GM18520 (cell line): ENCODE measurements at regions not wholly inside any gene's neighbourhood (a gene's known extent, or its start where the extent isn't known, plus 50 kb on each side); places are given as distances from the start of the nearest gene placed in this dataset.

ENCODE experiments used
- ATAC-seq: cut with Tn5 transposase; IDR thresholded peaks from one replicate; pipeline ENCODE4 v1.9.1; 2021; ENCODE audit not compliant: unreplicated experiment

DNA sequence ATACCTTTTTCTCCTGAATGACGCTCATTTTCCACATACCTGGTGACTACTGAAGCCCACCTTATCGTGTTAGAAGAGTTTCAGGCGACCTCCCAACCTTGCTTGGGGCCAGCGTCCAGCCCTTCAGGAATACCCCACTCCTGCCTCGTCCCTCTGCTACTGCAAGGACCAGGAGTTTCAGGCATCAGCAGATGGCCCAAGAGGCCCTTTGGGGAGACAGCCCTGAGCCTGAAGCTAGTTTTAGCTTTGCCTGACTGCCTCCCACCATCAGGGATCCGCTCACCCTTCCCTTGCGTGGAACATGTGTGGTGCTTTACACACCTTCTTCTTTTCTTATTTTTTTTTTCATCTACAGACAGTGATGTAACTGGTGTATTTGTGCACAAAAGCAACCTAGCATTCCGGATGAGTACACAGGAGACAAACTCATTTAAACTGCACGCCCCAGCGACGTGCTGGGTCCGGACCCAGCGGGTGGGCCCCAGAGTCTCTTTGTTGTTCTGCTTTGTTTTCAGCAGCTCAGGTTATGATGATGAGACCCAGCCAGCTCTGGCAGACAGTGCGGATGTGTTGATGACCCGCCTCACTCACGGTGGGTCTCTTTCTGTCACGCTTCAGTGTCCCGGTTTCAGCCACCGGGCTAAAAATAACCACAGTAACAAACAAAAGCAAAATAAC is 242.4 kb downstream of the C16orf95 start:
- ATAC-seq: no peak

DNA sequence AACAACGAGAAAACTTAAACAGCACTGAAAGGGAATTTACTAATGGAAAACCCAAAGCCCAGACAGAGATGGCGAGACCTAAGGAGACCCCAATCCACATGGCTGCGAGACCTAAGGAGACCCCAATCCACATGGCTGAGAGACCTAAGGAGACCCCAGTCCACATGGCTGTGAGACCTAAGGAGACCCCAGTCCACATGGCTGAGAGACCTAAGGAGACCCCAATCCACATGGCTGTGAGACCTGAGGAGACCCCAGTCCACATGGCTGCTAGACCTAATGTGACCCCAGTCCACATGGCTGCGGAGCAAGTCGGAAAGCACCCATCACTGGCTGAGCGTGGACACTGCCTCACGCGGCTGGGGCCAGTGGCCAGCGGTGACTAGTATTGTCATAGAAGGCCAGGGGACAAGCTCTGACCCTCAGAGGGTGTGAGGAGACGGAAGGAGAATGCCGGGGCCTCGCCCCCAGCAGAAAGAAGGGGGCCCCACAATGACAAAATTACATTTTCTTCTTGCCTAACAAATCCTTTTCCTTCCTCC is 241.8 kb downstream of the C16orf95 start:
- ATAC-seq: no peak

DNA sequence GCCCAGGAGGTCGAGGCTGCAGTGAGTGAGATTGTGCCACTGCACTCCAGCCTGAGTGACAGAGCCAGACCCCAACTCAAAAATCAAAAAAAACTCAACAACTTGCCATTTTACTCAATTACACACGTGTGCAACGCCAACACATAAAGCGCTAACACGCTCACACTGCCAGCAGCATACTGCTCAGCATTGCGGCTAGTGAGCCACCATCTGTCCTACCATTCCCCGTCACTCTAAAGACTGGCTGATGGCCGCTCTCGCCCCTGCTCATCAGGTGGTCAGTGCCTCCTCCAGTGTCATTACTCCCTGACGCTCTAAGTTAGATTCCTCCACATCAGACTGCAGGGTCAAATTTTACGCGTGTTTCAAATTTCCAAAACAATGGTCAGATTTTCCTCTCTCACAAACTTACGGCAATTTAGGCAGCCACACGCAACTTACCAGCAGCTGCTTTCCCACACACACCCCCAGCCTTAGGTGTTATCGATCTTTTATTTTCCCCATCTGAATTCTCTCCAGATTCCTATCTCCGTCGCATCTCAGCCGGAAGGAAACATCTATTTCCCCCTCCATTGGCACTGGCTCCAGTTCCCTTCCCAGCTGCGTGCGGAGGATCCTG is 240.8 kb downstream of the C16orf95 start:
- no peak for ATAC-seq

DNA sequence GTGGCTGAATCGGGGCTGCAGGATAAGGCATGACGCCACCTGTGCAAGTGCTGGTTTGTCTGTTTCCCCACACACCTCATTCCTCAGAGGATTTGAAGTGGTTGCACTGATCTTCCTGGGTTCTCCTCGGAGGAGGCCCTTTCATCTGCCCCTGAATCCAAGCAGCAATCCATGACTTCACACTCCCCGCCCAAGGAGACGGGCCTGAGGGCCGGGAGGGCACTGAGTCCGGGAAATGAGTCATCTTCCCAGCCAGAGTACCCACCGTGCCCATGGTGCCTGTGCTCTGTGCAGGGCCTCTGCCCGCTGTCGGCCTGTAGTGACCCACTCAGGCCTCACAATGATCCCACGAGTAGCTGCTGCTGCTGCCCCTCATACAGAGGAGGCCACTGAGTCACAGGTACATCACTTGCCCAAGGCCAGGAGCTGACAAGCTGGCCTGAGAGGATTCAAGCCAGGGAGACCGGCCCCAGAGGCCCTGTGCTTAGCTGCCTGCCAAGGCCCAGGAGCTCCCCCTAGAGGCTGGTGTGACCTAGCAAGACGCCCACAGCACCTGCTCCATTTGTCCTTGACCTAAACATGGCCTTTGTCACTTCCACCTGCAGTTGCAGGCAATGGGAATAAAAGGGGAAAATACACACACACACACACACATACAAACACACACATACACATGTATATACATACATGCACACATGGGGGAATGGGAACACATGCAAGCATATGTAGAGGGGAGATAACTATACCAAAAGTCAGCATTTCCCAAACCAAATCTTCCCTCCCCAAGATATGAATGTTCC is 240.0 kb downstream of the C16orf95 start:
- no peak for ATAC-seq

DNA sequence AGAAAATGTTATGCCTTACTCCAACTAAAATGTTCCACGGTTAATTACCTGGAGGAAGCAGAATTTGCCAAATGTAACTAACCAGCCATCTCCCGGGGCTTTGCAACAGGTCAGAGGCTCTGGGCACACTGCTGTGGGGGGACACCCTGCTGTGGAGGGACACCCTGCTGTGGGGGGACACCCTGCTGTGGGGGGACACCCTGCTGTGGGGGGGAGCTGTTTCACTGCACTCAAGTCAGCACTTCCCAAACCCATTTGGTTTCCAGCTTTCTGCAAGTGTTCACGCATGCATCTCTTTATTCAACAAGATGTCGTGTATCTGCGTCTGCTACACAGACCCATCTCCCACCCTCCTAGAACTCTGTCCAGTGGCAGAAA is 239.5 kb downstream of the C16orf95 start:
- ATAC-seq: no peak

DNA sequence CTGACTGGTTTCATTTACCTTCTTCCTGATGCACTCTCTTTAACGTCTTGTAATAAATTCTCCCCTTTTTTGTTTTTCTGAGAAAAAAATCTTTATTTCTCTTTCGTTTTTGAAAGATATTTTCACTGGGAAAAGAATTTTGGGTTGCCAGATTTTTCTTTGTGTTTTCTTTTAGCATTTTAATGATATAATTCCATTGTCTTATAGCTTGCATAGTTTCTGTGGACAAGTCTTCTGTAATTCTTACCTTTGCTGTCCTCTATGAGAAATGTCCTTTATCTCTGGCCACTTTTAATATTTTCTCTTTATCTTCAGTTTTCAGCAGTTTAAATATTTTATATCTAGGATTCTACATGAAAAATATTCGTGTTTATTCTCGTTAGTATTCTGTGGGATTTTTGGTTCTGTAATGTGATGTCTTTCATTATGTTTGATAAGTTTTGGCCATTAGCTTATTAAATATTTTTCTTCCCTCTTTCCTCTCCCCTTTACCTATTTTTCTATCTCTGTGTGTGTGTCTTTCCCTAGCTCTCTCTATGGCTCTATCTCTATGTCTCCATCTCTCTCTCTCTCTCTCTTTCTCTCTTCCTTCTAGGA is 236.5 kb downstream of the C16orf95 start:
- ATAC-seq: no peak

DNA sequence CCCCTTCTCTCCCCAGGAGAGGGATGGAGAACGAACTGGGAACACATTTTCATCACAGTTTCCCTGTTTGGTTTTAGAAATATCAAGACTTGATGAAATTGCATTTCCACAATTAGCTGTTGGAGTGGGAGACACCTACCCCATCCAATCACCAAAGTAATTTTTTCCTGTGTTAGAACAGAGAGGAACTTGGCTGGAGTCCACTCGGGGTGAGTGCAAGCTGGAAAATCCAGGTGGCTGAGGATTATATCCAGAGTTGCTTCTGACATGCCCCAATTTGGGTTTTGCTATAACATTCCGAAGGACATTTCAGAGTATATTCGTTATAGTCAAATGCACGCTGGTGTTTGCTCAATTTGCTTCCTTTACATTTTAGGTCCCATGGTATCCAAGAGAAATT is 231.8 kb downstream of the C16orf95 start:
- ATAC-seq: no peak

DNA sequence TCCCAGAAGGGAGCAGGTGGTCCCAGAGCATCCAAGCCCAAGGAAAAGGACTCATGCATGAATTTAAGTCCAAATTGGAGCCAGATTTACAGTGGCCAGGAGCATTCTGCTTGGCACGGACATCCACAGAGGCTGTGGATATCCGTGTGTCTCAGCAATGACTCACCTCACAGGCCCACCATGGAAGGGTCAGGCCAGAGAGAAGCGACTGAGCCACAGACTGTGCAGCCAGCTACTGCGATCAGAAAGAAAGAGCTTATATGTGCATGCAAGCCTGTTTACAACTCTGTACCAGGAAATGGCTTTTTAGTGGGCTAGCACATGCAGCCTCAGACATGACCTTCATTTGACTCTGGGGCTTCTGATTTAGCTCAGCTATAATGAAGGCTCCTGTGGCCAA is 231.0 kb downstream of the C16orf95 start:
- ATAC-seq: no peak

DNA sequence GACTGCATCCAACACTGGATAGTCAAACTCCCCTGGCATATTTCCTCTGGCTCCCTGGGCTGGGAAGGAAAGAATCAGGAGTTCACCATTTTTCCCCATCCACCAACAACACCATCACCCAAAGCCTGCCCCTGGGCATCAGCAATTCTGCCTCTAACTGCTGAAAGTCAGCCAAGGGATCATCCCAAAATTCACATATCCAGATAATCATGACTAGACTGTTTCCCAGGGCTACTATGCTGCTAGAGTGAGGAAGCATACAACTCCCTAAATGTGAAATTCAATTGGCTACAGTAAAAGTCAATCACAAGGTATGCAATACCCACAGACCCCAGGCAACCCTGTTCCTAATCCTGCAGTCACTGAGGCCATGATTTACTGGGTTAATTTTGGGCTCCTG is 230.6 kb downstream of the C16orf95 start:
- no peak for ATAC-seq

DNA sequence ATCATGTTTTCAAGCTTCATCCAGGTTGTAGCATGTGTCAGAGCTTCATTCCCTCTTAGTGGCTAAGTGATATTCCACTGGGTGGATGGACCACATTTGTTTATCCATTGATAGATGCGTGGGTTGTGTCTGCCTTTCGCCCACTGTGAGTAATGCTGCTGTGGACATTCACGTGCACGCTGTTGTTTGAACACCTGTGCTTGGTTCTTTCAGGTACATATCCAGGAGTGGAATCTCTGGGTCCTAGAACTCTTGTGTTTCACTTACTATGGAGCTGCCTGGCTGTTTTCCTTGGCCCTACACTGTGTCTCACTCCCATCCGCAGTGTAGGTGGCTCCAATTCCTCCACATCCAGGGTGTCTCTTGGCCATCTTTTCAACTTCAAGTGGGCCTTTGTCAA is 224.2 kb downstream of the C16orf95 start:
- no peak for ATAC-seq

DNA sequence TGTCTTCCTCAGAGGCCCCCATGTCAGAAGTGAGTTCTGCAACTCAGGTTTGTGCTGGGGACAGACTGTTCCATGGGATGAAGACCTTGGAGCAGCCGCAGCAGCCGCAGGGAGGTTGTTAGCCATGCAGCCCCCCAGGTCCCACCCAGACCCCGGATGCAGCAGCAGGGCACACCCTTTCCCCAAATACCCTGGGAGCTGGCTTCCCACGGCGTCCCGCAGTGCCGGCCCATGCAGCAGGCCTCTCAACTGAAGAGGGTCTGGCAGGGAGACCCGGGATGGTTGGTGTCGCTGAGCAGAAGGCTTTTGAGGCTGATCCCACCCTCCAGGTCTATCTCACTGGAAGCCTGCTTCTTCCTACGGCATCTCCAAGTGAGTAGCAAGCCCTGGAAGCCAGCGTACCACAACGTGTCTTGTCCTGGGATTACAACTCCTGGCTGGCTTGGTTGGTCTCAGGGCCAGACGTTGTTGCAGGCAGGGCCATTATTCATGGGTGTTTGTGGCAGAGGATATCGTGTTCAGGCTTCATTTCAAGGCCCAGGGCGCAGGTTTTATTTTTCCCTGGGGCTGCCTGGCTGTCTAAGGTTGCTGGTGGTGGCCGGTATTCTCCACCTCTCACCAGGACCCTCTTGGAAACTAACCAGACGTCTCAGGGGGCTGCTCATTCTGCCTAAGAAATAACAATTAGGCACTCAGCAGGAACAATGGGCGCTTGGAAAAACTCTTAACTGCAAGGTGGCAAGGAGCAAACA is 223.2 kb downstream of the C16orf95 start:
- ATAC-seq: no peak

DNA sequence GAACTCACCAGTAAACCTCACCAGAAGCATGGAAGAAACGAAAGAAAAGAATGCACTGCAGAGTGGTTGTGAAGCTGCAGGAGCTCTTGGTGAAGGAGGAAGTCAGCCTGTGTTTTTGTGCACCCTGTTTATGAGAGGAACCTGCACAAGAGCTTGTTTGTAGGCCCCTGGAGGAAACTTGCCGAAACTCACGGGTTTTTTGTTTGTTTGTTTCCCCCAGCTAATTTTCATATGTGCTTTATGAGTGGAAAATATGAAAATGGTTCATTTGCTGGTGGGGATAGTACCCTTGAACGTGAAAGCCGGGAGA is 222.7 kb downstream of the C16orf95 start:
- no peak for ATAC-seq

DNA sequence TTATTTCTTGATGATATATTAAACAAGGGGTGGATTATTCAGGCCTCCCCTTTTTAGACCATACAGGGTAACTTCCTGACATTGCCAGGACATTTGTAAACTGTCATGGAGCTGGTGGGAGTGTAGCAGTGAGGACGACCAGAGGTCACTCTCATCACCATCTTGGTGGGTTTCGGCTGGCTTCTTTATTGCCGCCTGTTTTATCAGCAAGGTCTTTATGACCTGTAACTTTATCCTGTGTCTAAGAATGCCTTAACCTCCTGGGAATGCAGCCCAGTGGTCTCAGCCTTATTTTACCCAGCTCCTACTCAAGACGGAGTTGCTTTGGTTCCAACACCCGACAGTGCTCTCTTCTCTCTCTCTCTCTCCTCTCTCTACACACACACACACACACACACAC is 221.9 kb downstream of the C16orf95 start:
- ATAC-seq: no peak

DNA sequence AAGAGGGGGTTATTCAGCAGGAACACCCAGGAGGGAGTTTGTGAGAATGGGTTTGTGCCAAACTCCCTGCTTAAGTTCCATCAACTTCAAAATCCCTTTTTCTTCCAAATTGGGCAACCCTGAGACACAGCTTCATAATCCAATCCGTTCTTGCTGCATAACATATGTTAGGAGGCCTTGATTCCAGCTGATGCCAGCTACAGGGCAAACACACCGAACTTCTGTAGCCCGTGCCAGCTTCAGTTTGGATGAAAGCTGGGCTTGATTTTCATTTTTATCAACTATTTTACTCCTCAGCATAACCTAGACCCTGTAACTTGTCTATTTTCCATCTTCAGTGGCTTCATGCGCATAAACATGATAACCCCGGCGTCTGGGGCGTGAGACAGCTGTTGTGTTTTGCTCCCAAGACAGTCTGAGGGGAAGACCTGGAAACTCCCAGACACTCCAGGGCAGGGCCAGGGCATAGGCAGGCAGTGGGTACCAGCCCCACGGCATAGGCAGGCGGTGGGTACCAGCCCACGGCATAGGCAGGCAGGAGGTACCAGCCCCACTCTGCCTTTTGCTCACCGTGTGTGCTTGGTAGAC is 220.4 kb downstream of the C16orf95 start:
- no peak for ATAC-seq

DNA sequence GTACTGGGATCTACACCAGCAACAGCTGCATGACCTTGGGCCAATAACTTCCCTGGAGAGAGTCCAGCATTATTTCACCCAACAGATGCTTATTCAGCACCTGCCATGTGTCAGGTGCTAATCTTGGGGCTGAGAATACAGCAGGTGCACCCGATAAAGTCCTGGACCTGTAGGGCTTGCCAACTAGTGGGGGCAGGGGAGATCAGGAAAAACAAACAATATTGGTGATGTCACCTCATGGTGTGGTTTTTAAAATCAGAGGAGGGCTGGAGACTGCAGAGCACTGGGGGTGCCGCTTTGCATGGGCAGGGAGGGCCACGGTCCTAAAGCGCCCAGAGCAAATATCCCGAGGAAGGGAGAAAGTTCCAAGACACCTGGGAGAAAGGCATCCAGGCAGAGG is 218.8 kb downstream of the C16orf95 start:
- ATAC-seq: no peak

DNA sequence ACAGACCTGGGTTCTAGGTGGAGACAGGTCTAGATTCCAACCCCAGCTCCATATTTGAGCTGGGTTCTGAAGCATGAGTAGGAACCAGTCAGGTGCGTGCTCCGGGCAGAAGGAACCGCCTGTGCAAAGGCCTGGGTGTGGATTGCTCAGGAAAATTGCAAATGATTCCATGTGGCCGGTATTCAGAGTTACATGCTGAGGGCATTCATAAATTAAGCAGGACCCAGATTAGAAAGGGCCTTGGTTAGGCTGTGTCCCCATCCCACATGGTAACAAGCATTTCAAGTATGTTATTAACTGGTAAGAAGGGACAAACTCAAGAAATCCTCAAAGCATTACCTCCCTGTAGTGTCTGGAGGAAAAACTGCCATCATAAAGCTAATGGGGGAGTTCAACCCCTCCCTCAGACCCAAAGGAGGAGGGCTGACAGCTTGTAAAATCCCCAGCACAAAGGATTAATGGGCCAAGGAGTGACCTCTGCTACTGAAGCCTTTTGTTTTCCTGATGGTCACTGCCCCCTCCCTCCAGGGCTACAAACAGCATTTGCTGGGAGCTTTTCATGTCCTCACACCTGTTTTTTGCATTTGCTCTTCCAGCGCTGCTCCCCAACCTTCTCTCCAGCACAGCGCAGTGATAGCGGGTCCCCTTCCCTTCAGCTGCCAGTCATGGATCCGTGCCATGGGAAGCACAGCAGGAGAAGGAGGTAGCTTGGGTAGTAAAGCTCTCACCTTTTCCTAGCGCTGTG is 218.0 kb downstream of the C16orf95 start:
- ATAC-seq: no peak

DNA sequence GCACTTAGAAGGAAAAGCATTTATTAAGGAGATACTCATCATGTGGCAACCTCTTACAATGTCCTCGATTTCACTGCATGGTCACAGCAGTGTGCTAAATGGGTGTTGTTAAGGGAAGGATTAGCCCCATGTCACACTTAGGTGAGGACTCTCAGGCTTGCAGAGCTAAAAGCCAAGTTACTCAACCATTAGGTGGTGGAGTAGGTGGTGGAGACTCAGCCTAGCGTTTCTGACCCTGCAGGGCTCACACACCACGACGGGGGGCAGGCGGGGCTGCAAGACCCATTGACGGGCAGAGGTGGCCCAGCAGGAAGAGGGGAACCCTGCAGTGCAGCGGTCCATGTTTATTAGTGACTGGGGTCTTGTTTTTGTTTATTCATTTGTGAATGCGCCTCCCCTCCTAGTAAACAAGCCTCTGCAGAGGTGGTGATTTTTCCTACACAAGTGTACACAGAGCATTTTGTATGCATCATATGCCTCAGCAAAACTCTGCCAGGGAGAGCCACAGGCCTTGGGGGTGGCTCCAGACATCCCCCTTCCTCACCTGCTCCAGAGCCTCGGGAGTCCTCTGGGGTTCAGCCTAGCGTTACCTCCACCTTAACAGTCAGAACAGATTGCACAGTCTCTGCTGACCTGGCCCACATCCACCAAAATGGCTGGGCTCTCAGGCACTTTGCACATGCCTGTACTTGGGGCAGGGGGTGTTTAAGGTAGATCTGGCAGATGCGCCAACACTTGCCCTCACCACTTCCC is 216.7 kb downstream of the C16orf95 start:
- ATAC-seq: no peak

DNA sequence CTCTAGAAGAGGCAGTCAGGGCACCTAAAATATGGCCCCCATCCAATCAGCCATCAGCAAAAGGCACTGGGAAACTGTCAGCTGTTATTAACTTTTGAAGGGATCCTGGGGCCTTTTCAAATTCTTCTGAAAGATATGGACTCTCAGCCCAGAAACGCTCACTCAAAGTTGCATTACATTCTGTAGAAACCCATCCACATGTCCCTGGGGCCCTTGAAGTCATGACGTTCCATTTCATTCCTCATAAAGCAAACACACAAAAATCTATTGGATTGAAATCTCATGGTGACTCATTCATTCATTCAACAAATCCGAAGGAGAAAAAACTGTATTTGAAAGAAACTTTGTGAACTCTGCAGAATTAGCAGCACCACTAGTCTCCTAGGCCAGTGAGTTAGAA is 215.3 kb downstream of the C16orf95 start:
- ATAC-seq: no peak

DNA sequence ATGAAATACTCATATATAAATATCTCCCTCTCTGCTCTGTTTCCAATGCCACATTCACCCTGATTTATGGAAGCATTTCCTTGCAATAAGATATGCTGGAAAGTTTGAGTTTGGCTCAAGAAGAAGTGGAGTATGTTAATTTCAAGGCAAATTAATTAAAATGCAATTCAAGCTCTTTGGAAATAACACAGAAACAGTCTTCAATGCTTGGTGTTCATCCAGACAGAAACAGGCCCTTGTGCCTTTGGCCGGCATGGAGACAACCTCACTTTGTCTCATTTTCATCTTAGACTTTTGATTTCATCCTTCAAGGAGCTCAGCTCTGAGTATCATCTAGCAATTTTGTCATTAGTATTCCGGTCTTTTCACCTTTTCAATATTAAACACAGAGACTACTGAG is 210.0 kb downstream of the C16orf95 start:
- no peak for ATAC-seq
